Neural progenitor cell (in vitro differentiated cells): ENCODE measurements at regions not wholly inside any gene's neighbourhood (a gene's known extent, or its start where the extent isn't known, plus 50 kb on each side); places are given as distances from the start of the nearest gene placed in this dataset.

ENCODE experiments used
- CTCF ChIP-seq: fragments of 200-600 bp; sonication (generic); IDR thresholded peaks from 2 replicates; pipeline ENCODE4 v1.5.1; 2017; ENCODE audit warnings: antibody characterized with exemption, mild to moderate bottlenecking
- EZH2phosphoT487 ChIP-seq: fragments of 200-600 bp; sonication (generic); IDR thresholded peaks from 2 replicates; pipeline ENCODE4 v1.6.1; 2017; ENCODE audit warnings: antibody characterized with exemption

GRCh38 chr4:149983401-149983800 lies 94.8 kb upstream of the DCLK2 start:
- TF ChIP-seq EZH2phosphoT487, result no peak
- TF ChIP-seq CTCF, result no peak
